Neural progenitor cell (in vitro differentiated cells): ENCODE measurements at regions not wholly inside any gene's neighbourhood (a gene's known extent, or its start where the extent isn't known, plus 50 kb on each side); places are given as distances from the start of the nearest gene placed in this dataset.

Experiments
- EZH2 ChIP-seq: fragments of 200-600 bp; sonication (generic); IDR thresholded peaks from 2 replicates; pipeline ENCODE4 v1.6.1; 2017; ENCODE audit warnings: antibody characterized with exemption, mild to moderate bottlenecking, moderate library complexity
- EZH2phosphoT487 ChIP-seq: fragments of 200-600 bp; sonication (generic); IDR thresholded peaks from 2 replicates; pipeline ENCODE4 v1.6.1; 2017; ENCODE audit warnings: antibody characterized with exemption
- TF ChIP-seq, protein P1 (sequence below): fragments of 200-600 bp; sonication (generic); IDR thresholded peaks from 2 replicates; pipeline ENCODE4 v1.5.1; 2017; ENCODE audit warnings: antibody characterized with exemption, mild to moderate bottlenecking

DNA sequence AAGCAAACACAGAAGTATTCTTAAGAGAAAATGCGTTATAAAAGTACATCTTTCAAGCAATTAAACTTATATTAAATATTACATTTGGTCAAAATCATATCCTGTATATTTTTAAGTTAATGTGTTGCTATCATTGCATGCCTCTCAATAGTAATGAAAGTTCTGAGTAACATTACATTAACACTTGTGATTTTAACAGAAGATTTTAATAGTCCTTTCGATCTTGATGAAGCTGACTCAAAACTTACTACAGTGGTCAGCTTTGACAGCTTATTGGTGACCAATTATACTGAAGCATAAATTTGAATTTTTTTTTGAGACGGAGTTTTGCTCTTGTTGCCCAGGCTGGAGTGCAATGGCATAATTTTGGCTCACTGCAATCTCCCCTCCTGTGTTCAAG lies 303.3 kb downstream of the GALR1 start:
- TF ChIP-seq, protein P1, sequence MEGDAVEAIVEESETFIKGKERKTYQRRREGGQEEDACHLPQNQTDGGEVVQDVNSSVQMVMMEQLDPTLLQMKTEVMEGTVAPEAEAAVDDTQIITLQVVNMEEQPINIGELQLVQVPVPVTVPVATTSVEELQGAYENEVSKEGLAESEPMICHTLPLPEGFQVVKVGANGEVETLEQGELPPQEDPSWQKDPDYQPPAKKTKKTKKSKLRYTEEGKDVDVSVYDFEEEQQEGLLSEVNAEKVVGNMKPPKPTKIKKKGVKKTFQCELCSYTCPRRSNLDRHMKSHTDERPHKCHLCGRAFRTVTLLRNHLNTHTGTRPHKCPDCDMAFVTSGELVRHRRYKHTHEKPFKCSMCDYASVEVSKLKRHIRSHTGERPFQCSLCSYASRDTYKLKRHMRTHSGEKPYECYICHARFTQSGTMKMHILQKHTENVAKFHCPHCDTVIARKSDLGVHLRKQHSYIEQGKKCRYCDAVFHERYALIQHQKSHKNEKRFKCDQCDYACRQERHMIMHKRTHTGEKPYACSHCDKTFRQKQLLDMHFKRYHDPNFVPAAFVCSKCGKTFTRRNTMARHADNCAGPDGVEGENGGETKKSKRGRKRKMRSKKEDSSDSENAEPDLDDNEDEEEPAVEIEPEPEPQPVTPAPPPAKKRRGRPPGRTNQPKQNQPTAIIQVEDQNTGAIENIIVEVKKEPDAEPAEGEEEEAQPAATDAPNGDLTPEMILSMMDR = no peak
- TF ChIP-seq EZH2 (no peak), EZH2phosphoT487 (no peak)
